ENCODE measurements at regions not wholly inside any gene's neighbourhood (a gene's known extent, or its start where the extent isn't known, plus 50 kb on each side); places are given as distances from the start of the nearest gene placed in this dataset.

- WGBS, 5 donors: 48 to 75% (median 57%) methylated on average over 3 of the region's 3 CpGs
- TF ChIP-seq POLR2AphosphoS5 (IDR thresholded peaks at IDR 0.05): no peak
- TF ChIP-seq POLR2A (IDR thresholded peaks at IDR 0.05): no peak
- TF ChIP-seq CTCF (IDR thresholded peaks at IDR 0.05): no peak
- no peak for TF ChIP-seq EP300 (IDR thresholded peaks at IDR 0.05)
- no peaks in the 10 kb centered on the region for H3K9me3 ChIP-seq
- H3K4me1 ChIP-seq: peaks cover 0 to 10% (median 4%) of the 10 kb centered on the region in 4 donors
- no peak for DNase-seq
- no peak overlapping the region for H3K4me3 ChIP-seq
- no peak overlapping the region for H3K27ac ChIP-seq
- intact Hi-C loops (cut with DNase I; ENCODE audit: low total_unique reads): no loop called here
- no peaks in the 10 kb centered on the region for H3K27me3 ChIP-seq
- H3K36me3 ChIP-seq: no peaks in the 10 kb centered on the region
These were observed 91.3 kb upstream of the KLHL13 start for GRCh38 chrX:118207831-118208453.

GRCh38 chrX:118208481-118208880, 91.9 kb upstream of the KLHL13 start:
- WGBS, 5 donors: 60 to 76% (median 69%) methylated on average over 4 of the region's 4 CpGs
- TF ChIP-seq POLR2A (IDR thresholded peaks at IDR 0.05): no peak
- TF ChIP-seq CTCF (IDR thresholded peaks at IDR 0.05): no peak

GRCh38 chrX:118211891-118212816, 95.5 kb upstream of the KLHL13 start:
- Histone ChIP-seq H3K9me3 (no peaks in the 10 kb centered on the region), H3K4me3 (no peak overlapping the region), H3K27ac (no peak overlapping the region), H3K4me1 (peaks cover 0 to 1% (median 0%) of the 10 kb centered on the region in 4 donors), H3K27me3 (no peaks in the 10 kb centered on the region), H3K36me3 (no peaks in the 10 kb centered on the region)
- TF ChIP-seq POLR2A (IDR thresholded peaks at IDR 0.05) (no peak), EP300 (IDR thresholded peaks at IDR 0.05) (no peak), POLR2AphosphoS5 (IDR thresholded peaks at IDR 0.05) (no peak), CTCF (IDR thresholded peaks at IDR 0.05) (no peak)
- no peak for DNase-seq
- WGBS, 5 donors: 56 to 74% (median 71%) methylated on average over 10 of the region's 10 CpGs
- intact Hi-C loops (cut with DNase I; ENCODE audit: low total_unique reads): no loop called here

More at GRCh38 chrX:118208481-118208880, 91.9 kb upstream of the KLHL13 start:
- Histone ChIP-seq H3K4me3 (no peak overlapping the region), H3K27me3 (no peaks in the 10 kb centered on the region), H3K9me3 (no peaks in the 10 kb centered on the region), H3K27ac (no peak overlapping the region), H3K4me1 (peaks cover 0 to 10% (median 4%) of the 10 kb centered on the region in 4 donors), H3K36me3 (no peaks in the 10 kb centered on the region)
- intact Hi-C loops (cut with DNase I; ENCODE audit: low total_unique reads): no loop called here
- DNase-seq: no peak

- Histone ChIP-seq H3K4me3 (no peak overlapping the region), H3K4me1 (no peaks in the 10 kb centered on the region), H3K9me3 (no peaks in the 10 kb centered on the region), H3K27me3 (no peaks in the 10 kb centered on the region), H3K27ac (no peak overlapping the region), H3K36me3 (no peaks in the 10 kb centered on the region)
- DNase-seq: no peak
- intact Hi-C loops (cut with DNase I; ENCODE audit: low total_unique reads): no loop called here
- TF ChIP-seq EP300 (IDR thresholded peaks at IDR 0.05): no peak
- TF ChIP-seq CTCF (IDR thresholded peaks at IDR 0.05): no peak
- TF ChIP-seq POLR2AphosphoS5 (IDR thresholded peaks at IDR 0.05): no peak
- TF ChIP-seq POLR2A (IDR thresholded peaks at IDR 0.05): no peak
- 52 to 82% (median 61%) methylated on average over 2 of the region's 2 CpGs for WGBS, 5 donors
These were observed 96.2 kb upstream of the KLHL13 start for GRCh38 chrX:118212817-118213183.

Measured in stomach (tissue), 8 donors.